22Rv1 (cell line): ENCODE measurements at regions not wholly inside any gene's neighbourhood (a gene's known extent, or its start where the extent isn't known, plus 50 kb on each side); places are given as distances from the start of the nearest gene placed in this dataset.
A peak's percentile ranks its signal among the peaks of the same experiment; 100 is the strongest.
"Not testable (repeated sequence)": the region's sequence is repeated elsewhere in the genome, so short reads cannot be mapped to it uniquely, and the experiment has no call there.

Experiments
- H3K27ac ChIP-seq: fragments of 450-650 bp; 2 replicates; pipeline ENCODE4 v1.5.1; 2017
- CTCF ChIP-seq: fragments of 450-650 bp; IDR thresholded peaks from 2 replicates; pipeline ENCODE4 v1.5.1; 2017; ENCODE audit warnings: mild to moderate bottlenecking
- ZFX ChIP-seq: fragments of 450-650 bp; IDR thresholded peaks from 2 replicates; pipeline ENCODE4 v1.6.1; 2017; ENCODE audit warnings: antibody characterized with exemption, borderline replicate concordance

GRCh38 chrX:83416273-83416672 is 91.8 kb upstream of the POU3F4 start:
- H3K27ac ChIP-seq: no peak overlapping the region
- peak; percentile 48 for TF ChIP-seq CTCF
- no peak for TF ChIP-seq ZFX

- no peak overlapping the region for H3K27ac ChIP-seq
- no peak for TF ChIP-seq CTCF
- TF ChIP-seq ZFX: no peak
Measured at GRCh38 chrX:83419030-83419792, 88.9 kb upstream of the POU3F4 start.

- no peak for TF ChIP-seq CTCF
- TF ChIP-seq ZFX: no peak
- H3K27ac ChIP-seq: no peak overlapping the region
Measured at GRCh38 chrX:83422836-83423235, 85.3 kb upstream of the POU3F4 start.

- H3K27ac ChIP-seq: not testable (repeated sequence)
Measured at GRCh38 chrX:83442552-83442951, 65.5 kb upstream of the POU3F4 start.

- H3K27ac ChIP-seq: no peak overlapping the region
- TF ChIP-seq CTCF: no peak
- no peak for TF ChIP-seq ZFX
Measured at GRCh38 chrX:83446355-83446754, 61.7 kb upstream of the POU3F4 start.
